Lower leg skin (tissue), 4 donors: ENCODE measurements at regions not wholly inside any gene's neighbourhood (a gene's known extent, or its start where the extent isn't known, plus 50 kb on each side); places are given as distances from the start of the nearest gene placed in this dataset.

Experiments
- DNase-seq, 2 donors: peaks; one replicate each; pipeline ENCODE4 v3.0.0-alpha.2; 2019; ENCODE audit warnings: low spot score in 2 of 2
- H3K4me3 ChIP-seq: fragments of 200-600 bp; sonication (generic); 2 replicates; pipeline ENCODE4 v1.5.1; 2017; ENCODE audit warnings: mild to moderate bottlenecking, low read depth; ENCODE audit not compliant: poor library complexity, severe bottlenecking
- POLR2A ChIP-seq, 2 donors: fragments of 450-650 bp; IDR thresholded peaks; one replicate each; pipeline ENCODE4 v1.6.1; 2016 to 2017; ENCODE audit warnings: antibody characterized with exemption in 2 of 2, mild to moderate bottlenecking in 1 of 2, moderate library complexity in 1 of 2
- WGBS, 2 donors: methylation state at CpG; one replicate each; pipeline ENCODE4 v1.1.5; 2018; 5-methylcytosine and 5-hydroxymethylcytosine counted together
- intact Hi-C: fragments of 100-400 bp; cut with DNase I; formaldehyde crosslinking; loops from one replicate; pipeline ENCODE4 v1.15.0; 2023; ENCODE audit warnings: low total_unique reads
- TF ChIP-seq, protein P1 (sequence below), 3 donors: fragments of 450-650 bp; IDR thresholded peaks; one replicate each; pipeline ENCODE4 v1.5.1; 2016; ENCODE audit warnings: antibody characterized with exemption in 3 of 3, mild to moderate bottlenecking in 3 of 3, moderate library complexity in 2 of 3

DNA sequence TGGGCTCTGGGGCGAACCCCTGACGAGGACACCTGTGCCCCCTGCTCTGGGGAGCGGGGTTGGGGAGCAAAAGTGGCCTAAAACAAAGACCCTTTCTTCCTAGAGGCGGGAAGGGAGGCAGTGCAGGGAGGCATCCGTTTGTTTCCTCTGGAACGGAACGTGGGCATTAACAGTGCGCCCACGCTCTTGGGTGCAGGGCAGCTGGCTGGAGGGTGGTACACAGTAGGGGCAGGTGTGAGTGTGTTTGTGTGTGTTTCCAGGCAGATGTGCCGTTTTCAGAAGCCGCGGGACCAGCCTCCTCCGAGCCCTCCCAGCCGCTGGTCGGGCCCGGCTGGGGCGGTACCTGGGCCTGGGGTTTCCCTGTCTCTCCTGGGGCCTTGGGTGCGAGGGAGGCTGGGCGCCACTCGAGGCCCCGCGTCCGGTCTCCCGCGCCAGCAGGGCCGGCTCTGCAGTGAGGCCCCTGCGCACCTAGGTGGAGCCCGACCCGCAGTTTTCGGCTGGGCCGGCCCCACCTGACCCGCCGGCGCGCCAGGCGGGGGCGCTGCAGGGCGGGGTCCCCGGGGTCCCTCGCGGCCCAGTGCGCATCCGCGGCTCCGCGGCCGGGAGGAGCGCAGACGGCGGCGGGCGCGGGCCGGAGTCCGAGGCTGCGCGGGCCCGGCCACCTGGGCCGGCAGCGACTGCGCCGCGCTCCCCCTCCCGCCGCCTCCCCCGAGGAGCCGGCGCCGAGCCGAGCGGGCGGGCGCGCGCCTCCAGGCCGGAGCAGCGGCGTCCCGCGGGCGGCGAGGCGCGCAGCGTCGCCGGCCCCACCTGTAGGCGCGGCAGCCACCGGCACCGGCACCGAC is 1252.7 kb downstream of the BRD1 start:
- TF ChIP-seq, protein P1, sequence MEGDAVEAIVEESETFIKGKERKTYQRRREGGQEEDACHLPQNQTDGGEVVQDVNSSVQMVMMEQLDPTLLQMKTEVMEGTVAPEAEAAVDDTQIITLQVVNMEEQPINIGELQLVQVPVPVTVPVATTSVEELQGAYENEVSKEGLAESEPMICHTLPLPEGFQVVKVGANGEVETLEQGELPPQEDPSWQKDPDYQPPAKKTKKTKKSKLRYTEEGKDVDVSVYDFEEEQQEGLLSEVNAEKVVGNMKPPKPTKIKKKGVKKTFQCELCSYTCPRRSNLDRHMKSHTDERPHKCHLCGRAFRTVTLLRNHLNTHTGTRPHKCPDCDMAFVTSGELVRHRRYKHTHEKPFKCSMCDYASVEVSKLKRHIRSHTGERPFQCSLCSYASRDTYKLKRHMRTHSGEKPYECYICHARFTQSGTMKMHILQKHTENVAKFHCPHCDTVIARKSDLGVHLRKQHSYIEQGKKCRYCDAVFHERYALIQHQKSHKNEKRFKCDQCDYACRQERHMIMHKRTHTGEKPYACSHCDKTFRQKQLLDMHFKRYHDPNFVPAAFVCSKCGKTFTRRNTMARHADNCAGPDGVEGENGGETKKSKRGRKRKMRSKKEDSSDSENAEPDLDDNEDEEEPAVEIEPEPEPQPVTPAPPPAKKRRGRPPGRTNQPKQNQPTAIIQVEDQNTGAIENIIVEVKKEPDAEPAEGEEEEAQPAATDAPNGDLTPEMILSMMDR (IDR thresholded peaks at IDR 0.05), result no peak
- no peak for TF ChIP-seq POLR2A (IDR thresholded peaks at IDR 0.05)
- no peak for DNase-seq
- intact Hi-C loops, result no loop called here
- WGBS, 2 donors, result 47 to 67% methylated on average over 9 to 16 of the region's 92 CpGs
- no peak overlapping the region for H3K4me3 ChIP-seq

DNA sequence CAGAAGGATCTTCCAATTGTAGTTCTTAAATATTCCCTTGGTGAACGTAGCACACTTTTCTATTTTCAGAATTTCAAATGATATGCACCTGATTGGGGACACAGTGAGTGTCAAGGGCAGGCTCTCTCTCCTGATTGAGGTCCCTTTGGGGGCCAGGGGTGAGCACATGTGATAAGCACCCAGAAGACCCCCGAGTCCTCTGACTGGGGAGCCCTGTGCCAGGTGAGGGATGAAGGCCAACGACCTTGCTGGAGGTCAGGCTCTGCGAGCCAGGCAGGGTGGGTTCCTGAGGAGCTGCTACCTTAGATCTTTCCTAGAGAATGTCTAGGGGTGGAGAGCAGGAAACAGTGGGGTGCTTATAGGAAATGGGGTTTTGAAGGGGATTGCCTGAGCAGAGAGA is 1253.9 kb downstream of the BRD1 start:
- intact Hi-C loops, result no loop called here
- TF ChIP-seq POLR2A (IDR thresholded peaks at IDR 0.05), result no peak
- TF ChIP-seq, protein P1 (IDR thresholded peaks at IDR 0.05), result no peak
- H3K4me3 ChIP-seq, result no peak overlapping the region
- 76 to 84% methylated on average over 4 of the region's 4 CpGs for WGBS, 2 donors
- DNase-seq, result no peak

DNA sequence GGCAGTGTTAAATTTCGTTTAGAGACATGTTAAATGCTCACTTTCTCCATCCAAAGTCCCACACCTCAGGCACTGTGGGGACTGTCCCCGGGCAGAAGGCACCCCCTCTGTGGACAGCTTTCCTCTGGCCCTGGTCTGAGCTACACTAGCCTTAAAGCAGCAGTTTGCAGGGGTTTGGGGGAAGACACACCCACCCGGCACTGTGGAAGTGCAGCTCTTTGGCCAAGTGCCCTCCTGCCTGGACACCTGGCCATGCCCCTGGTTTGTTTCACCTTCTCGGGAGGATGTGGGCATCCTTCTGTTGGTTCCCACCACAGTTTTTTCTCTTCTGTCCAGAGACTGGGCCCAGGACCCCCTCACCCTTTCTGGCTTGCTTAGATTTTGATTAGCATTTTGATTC is 1254.7 kb downstream of the BRD1 start:
- TF ChIP-seq, protein P1 (IDR thresholded peaks at IDR 0.05), result no peak
- no peak for TF ChIP-seq POLR2A (IDR thresholded peaks at IDR 0.05)
- intact Hi-C loops, result no loop called here
- no peak overlapping the region for H3K4me3 ChIP-seq
- no peak for DNase-seq
- WGBS, 2 donors, result 76 to 87% methylated on average over 4 of the region's 4 CpGs

DNA sequence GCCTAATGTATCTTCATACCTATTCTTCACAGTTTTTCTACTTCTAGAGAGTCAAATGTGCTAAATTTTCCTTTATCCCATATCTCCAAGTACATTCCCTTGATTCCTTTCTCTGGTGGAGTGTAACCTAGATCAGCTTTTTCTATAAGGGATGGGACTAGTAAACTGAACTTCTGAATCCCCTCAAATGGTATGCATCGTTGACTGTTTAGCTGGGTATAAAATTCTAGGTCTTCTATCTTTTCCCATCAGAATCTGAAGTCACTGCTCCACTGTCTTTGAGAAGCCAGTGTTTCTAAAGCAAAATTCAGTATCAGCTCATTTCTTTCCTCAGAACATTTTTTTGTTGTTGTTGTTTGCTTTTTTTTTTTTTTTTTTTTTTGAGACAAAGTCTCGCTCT is 1256.8 kb downstream of the BRD1 start:
- WGBS, 2 donors, result 97 to 99% methylated on average over 2 of the region's 2 CpGs
- DNase-seq, result no peak
- intact Hi-C loops, result no loop called here
- TF ChIP-seq, protein P1 (IDR thresholded peaks at IDR 0.05), result no peak
- no peak for TF ChIP-seq POLR2A (IDR thresholded peaks at IDR 0.05)
- no peak overlapping the region for H3K4me3 ChIP-seq

DNA sequence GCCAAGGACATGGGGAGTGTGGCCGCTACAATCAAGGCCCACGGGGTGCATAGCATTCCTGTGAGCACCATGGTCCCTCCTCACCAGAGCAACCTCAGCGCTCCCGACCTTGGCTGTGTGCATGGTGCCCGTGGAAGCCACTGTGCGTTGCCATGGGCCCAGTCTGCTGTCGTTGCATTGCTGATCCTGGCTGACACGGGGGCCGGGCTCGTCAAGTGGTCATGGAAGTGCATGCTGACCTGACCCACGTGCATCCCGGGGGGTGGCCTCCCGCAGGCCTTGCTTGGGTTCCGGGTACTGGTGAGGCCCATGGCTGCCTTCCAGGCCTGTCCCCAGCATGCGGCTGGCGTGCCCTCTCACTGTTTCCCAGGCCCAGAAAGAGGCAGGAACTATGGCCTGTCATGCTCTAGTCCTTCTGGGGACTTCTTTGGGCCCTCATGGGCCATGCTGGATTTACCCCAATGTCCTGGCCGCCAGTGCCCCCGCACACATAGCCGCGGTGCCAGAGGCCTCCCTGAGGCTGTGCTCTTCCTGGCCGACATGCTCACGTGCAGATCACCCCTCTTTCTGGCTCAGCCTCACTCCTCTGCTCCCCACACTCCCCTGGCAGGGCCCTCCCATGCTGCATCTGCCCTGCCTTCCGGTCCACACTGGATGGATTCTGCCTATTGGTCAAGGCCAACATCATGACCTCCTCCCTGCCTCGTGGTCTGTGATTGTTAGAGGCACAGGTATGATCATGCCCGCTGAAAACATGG is 1258.0 kb downstream of the BRD1 start:
- TF ChIP-seq POLR2A (IDR thresholded peaks at IDR 0.05), result no peak
- TF ChIP-seq, protein P1 (IDR thresholded peaks at IDR 0.05), result no peak
- DNase-seq, result no peak
- 96 to 97% methylated on average over 21 to 25 of the region's 25 CpGs for WGBS, 2 donors
- no peak overlapping the region for H3K4me3 ChIP-seq
- intact Hi-C loops, result no loop called here
